ENCODE measurements at regions not wholly inside any gene's neighbourhood (a gene's known extent, or its start where the extent isn't known, plus 50 kb on each side); places are given as distances from the start of the nearest gene placed in this dataset.
A peak's percentile ranks its signal among the peaks of the same experiment; 100 is the strongest.

DNA sequence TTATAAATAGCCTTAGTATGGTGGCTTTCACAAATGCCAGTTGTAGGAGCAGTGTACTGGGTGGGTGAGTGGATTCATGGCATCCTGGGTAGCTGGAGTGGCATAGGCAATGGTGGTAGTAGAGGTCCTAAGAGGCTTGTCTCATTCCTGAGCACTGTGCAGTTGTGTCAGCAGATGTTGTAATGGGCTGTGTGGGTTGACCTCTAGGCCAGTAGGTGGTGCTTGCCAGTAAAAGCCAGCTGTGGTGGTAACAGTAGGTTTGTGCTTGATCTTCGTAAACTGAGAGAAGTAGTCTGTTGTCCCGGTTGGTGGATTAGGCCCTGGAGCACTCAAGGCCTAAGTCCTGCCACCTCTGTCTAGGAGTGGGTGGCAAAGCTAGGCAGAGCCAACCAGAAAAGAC, 149.7 kb upstream of the SUCLG2 start:
- DNase-seq (ENCODE audit: low spot score in 2 of 2, unreplicated experiment in 2 of 2): no peak
- Mint-ChIP-seq H3K36me3 (peaks cover 16% of the 10 kb centered on the region), H3K9me3 (peaks cover 33% of the 10 kb centered on the region), H3K27ac (no peak overlapping the region), H3K27me3 (ENCODE audit: low read depth) (no peaks in the 10 kb centered on the region), H3K4me1 (peaks cover 10% of the 10 kb centered on the region), H3K4me3 (no peak overlapping the region)
- TF ChIP-seq, protein P1, sequence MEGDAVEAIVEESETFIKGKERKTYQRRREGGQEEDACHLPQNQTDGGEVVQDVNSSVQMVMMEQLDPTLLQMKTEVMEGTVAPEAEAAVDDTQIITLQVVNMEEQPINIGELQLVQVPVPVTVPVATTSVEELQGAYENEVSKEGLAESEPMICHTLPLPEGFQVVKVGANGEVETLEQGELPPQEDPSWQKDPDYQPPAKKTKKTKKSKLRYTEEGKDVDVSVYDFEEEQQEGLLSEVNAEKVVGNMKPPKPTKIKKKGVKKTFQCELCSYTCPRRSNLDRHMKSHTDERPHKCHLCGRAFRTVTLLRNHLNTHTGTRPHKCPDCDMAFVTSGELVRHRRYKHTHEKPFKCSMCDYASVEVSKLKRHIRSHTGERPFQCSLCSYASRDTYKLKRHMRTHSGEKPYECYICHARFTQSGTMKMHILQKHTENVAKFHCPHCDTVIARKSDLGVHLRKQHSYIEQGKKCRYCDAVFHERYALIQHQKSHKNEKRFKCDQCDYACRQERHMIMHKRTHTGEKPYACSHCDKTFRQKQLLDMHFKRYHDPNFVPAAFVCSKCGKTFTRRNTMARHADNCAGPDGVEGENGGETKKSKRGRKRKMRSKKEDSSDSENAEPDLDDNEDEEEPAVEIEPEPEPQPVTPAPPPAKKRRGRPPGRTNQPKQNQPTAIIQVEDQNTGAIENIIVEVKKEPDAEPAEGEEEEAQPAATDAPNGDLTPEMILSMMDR (IDR thresholded peaks at IDR 0.05; ENCODE audit: unreplicated experiment): no peak

DNA sequence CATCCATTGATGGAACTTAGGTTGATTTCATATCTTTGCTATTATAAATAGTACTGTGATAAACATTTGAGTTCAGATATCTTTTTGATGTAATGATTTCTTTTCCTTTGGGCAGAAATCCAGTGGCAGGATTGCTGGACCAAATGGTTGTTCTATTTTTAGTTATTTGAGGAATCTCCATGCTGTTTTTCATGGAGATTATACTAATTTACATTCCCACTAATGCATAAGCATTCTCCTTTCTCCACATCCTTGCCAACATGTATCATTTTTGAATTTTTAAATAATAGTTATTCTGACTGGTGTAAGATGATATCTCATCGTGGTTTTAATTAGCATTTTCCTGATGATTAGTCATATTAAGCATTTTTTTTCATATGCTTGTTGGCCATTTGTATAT, 144.0 kb upstream of the SUCLG2 start:
- TF ChIP-seq, protein P1 (IDR thresholded peaks at IDR 0.05; ENCODE audit: unreplicated experiment): no peak
- H3K4me3 Mint-ChIP-seq: no peak overlapping the region
- H3K27ac Mint-ChIP-seq: no peak overlapping the region
- DNase-seq (ENCODE audit: low spot score in 2 of 2, unreplicated experiment in 2 of 2): no peak
- peaks cover 8% of the 10 kb centered on the region for H3K36me3 Mint-ChIP-seq
- H3K9me3 Mint-ChIP-seq: peaks cover 31% of the 10 kb centered on the region
- no peaks in the 10 kb centered on the region for H3K27me3 Mint-ChIP-seq (ENCODE audit: low read depth)
- no peaks in the 10 kb centered on the region for H3K4me1 Mint-ChIP-seq

DNA sequence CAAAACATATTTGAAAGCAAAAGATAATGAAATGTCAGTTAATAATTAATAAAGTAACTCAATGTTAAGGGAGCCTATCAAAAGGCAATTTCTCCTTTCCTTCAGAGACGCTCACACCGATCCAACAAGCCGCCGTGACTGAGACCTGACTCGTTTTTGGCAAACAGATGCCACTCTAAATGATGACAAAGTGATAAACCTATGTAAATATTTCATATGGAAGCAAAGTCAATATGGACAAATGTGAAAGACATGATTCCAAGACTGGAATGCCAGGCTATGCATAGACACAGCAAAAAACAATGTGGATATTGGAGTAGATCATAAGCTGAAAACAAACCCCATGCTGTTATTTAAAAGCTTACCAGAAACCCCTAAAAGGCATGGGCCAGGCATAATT, 137.2 kb upstream of the SUCLG2 start:
- no peak overlapping the region for H3K4me3 Mint-ChIP-seq
- TF ChIP-seq, protein P1 (IDR thresholded peaks at IDR 0.05; ENCODE audit: unreplicated experiment): no peak
- H3K27me3 Mint-ChIP-seq (ENCODE audit: low read depth): no peaks in the 10 kb centered on the region
- H3K36me3 Mint-ChIP-seq: no peaks in the 10 kb centered on the region
- peaks cover 3% of the 10 kb centered on the region for H3K4me1 Mint-ChIP-seq
- peaks cover 6% of the 10 kb centered on the region for H3K9me3 Mint-ChIP-seq
- no peak overlapping the region for H3K27ac Mint-ChIP-seq
- no peak for DNase-seq (ENCODE audit: low spot score in 2 of 2, unreplicated experiment in 2 of 2)

DNA sequence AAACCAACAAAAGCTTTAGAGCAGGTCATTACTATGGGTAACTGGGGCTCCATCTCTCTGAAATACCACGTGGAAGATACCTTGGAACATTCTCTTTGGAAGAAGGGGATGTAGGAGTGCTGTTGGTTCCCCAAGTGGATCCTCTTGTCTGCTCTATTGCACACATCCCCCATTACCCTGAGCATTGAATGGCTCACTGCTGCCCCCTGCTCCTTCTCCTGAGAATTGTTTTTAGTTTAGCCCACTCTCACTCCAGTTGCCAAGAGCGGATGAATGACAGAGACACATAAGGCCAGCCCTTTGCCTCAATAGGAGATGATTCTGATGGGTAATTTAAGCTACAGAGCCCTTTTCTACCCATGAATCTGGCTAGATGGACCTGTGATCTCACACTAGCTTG, 135.6 kb upstream of the SUCLG2 start:
- no peaks in the 10 kb centered on the region for H3K27me3 Mint-ChIP-seq (ENCODE audit: low read depth)
- H3K36me3 Mint-ChIP-seq: peaks cover 6% of the 10 kb centered on the region
- H3K4me3 Mint-ChIP-seq: no peak overlapping the region
- H3K27ac Mint-ChIP-seq: no peak overlapping the region
- TF ChIP-seq, protein P1 (IDR thresholded peaks at IDR 0.05; ENCODE audit: unreplicated experiment): peak; percentile 24
- peaks cover 14% of the 10 kb centered on the region for H3K9me3 Mint-ChIP-seq
- no peak for DNase-seq (ENCODE audit: low spot score in 2 of 2, unreplicated experiment in 2 of 2)
- H3K4me1 Mint-ChIP-seq: peaks cover 3% of the 10 kb centered on the region

DNA sequence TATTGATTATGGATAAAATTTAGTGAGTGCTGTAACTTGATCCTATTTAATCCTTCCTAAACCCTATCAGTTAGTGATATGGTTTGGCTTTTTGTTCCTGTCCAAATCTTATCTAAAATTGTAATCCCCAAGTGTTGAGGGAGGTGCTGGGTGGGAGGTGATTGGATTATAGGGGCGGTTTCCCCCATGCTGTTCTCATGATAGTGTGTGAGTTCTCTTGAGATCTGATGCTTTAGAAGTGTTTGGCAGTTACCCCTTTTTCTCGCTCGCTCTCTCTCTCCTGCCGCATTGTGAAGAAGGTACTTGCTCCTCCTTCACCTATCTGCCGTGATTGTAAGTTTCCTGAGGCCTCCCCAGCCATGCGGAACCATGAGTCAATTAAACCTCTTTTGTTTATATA, 134.0 kb upstream of the SUCLG2 start:
- Mint-ChIP-seq H3K36me3 (peaks cover 6% of the 10 kb centered on the region), H3K27ac (no peak overlapping the region), H3K27me3 (ENCODE audit: low read depth) (no peaks in the 10 kb centered on the region), H3K4me1 (peaks cover 3% of the 10 kb centered on the region), H3K9me3 (peaks cover 11% of the 10 kb centered on the region), H3K4me3 (no peak overlapping the region)
- DNase-seq (ENCODE audit: low spot score in 2 of 2, unreplicated experiment in 2 of 2): no peak
- TF ChIP-seq, protein P1 (IDR thresholded peaks at IDR 0.05; ENCODE audit: unreplicated experiment): no peak

Data from mesothelial cell of epicardium (in vitro differentiated cells).